Fibroblast of villous mesenchyme (primary cell): ENCODE measurements at regions not wholly inside any gene's neighbourhood (a gene's known extent, or its start where the extent isn't known, plus 50 kb on each side); places are given as distances from the start of the nearest gene placed in this dataset.
"Not testable (repeated sequence)": the region's sequence is repeated elsewhere in the genome, so short reads cannot be mapped to it uniquely, and the experiment has no call there.

Experiments
- DNase-seq: peaks from one replicate; pipeline ENCODE4 v3.0.0-alpha.2; 2010; ENCODE audit warnings: low read depth
- H3K4me3 ChIP-seq: 2 replicates; pipeline ENCODE4 v1.5.1; 2011; ENCODE audit warnings: low read depth, mild to moderate bottlenecking, low read length
- CTCF ChIP-seq: IDR thresholded peaks from 2 replicates; pipeline ENCODE4 v1.5.1; 2012; ENCODE audit warnings: low read depth, mild to moderate bottlenecking, low read length; ENCODE audit not compliant: insufficient read depth

GRCh38 chr14:101687756-101688546 is 73.6 kb upstream of the PPP2R5C start:
- no peak for DNase-seq
- H3K4me3 ChIP-seq = no peak overlapping the region
- TF ChIP-seq CTCF = no peak

GRCh38 chr14:101689039-101689501 is 72.4 kb upstream of the PPP2R5C start:
- TF ChIP-seq CTCF = no peak
- no peak for DNase-seq
- H3K4me3 ChIP-seq = no peak overlapping the region

- H3K4me3 ChIP-seq, DNase-seq: not testable (repeated sequence)
These were observed 71.5 kb upstream of the PPP2R5C start for GRCh38 chr14:101689966-101690365.

GRCh38 chr14:101695659-101696058 is 65.8 kb upstream of the PPP2R5C start:
- no peak for DNase-seq
- no peak for TF ChIP-seq CTCF
- H3K4me3 ChIP-seq = no peak overlapping the region

GRCh38 chr14:101704140-101704539 is 57.4 kb upstream of the PPP2R5C start:
- no peak overlapping the region for H3K4me3 ChIP-seq
- no peak for TF ChIP-seq CTCF
- DNase-seq = no peak

- DNase-seq = peak; percentile 33
- H3K4me3 ChIP-seq = no peak overlapping the region
- TF ChIP-seq CTCF = no peak
These were observed 55.6 kb upstream of the PPP2R5C start for GRCh38 chr14:101705733-101706508.

GRCh38 chr14:101706509-101707067 is 54.9 kb upstream of the PPP2R5C start:
- no peak for TF ChIP-seq CTCF
- H3K4me3 ChIP-seq = no peak overlapping the region
- DNase-seq = no peak
